ENCODE measurements at regions not wholly inside any gene's neighbourhood (a gene's known extent, or its start where the extent isn't known, plus 50 kb on each side); places are given as distances from the start of the nearest gene placed in this dataset.

DNA sequence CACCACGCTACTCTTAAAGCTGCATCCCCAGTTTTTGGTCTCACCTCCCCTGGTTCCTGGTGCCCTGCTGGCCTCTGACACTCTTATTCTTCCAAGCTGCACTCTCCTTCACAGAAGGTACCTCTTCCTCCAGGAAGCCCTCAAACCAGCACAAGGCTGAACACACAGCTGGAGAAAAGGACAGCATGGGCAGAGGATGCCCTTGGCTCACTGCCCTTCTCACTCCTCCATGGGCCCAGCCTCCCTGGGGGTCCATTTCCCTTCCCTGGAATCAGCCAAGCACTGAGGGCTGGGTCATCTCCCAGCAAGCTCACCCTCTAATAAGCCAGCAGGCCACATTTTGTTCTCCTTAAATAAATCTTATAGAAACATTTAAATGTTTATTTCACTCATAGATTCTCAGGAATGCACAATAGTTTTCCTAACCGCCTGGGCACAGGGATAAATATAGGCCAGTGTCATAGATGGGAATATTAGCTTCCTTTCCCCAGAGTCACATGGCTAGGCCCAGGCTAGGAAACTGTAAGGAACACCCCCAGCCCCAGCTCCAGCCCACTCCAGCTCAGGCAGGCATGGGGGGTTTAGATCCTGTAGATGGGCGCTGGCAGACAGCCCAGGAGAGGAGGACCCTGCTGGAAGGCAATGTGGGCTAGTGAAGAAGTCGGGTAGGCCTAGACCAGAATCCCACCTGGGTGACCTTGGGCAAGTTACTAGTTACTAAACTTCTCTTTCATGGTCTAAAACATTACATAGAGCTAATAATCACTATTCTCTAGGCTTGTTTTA lies 51.5 kb downstream of the IRAG1 start:
- Histone ChIP-seq H3K27me3 (ENCODE audit: insufficient read depth, low read depth) (no peaks in the 10 kb centered on the region), H3K36me3 (ENCODE audit: low read depth) (no peaks in the 10 kb centered on the region), H4K20me1 (ENCODE audit: insufficient read depth) (no peaks in the 10 kb centered on the region), H2AFZ (no peak overlapping the region), H3K9me2 (ENCODE audit: insufficient read depth) (no peaks in the 10 kb centered on the region), H3K27ac (no peak overlapping the region), H3F3A (ENCODE audit: insufficient read depth, low read depth) (no peaks in the 10 kb centered on the region), H3K79me2 (ENCODE audit: low read depth) (no peaks in the 10 kb centered on the region), H3K4me2 (no peak overlapping the region), H3K4me1 (replicated peaks; ENCODE audit: insufficient read depth) (peaks cover under 1% of the 10 kb centered on the region; the same call in 1 of the 2 replicates), H3K4me3 (no peak overlapping the region), H3K9me3 (ENCODE audit: insufficient read depth, low read depth) (no peaks in the 10 kb centered on the region)
- DNase-seq, result no peak
- intact Hi-C loops (cut with micrococcal nuclease; ENCODE audit: unreplicated experiment), result no loop called here
- ChIA-PET CTCF (interaction anchor here (0.6 kb wide), 1 partner anchor 1198 kb away, joined by 10 read pairs; no protein-coding TSS in a partner anchor), POLR2A (ENCODE audit: unreplicated experiment) (no interaction called here)
- no TSS peak for BruUV-seq (replicated peaks)
- TF ChIP-seq, protein P1, sequence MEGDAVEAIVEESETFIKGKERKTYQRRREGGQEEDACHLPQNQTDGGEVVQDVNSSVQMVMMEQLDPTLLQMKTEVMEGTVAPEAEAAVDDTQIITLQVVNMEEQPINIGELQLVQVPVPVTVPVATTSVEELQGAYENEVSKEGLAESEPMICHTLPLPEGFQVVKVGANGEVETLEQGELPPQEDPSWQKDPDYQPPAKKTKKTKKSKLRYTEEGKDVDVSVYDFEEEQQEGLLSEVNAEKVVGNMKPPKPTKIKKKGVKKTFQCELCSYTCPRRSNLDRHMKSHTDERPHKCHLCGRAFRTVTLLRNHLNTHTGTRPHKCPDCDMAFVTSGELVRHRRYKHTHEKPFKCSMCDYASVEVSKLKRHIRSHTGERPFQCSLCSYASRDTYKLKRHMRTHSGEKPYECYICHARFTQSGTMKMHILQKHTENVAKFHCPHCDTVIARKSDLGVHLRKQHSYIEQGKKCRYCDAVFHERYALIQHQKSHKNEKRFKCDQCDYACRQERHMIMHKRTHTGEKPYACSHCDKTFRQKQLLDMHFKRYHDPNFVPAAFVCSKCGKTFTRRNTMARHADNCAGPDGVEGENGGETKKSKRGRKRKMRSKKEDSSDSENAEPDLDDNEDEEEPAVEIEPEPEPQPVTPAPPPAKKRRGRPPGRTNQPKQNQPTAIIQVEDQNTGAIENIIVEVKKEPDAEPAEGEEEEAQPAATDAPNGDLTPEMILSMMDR (conservative IDR thresholded peaks at IDR 0.05), result no peak
- TF ChIP-seq EZH2 (IDR thresholded peaks at IDR 0.05; ENCODE audit: low read depth), result no peak

DNA sequence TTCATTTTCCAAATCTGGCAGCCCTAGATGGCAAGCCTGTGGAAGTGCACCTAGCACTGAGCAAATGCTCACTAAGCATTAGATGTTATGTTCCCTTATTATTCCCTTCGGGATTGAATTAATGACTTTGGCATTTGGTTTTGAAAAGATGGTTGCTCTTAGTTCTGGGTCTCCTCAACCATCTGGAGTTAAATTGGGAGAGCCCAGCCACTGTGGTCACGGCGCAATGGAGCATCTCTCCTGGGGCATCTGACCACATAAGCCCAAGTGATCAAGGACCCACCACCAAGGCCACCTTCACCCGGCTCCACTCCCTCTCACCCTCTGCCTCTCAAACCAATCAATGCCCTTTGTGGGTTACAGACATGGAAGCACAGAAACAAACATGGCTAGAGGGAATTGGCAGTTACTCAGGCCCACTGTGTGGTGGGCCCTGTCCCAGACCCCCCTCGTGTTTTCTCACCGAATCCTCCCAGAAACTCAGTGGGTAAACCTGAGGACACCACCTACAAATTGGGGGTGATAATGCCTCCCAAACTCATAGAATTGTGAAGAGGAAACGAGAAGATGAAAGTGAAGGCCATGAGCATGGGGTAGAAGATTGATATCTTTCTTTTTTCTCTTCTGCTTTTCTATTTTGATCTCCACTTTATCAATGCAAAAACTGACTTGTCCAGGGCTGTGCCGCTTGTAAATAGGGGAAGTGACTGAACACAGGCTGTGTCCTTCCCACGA lies 52.2 kb downstream of the IRAG1 start:
- H3F3A ChIP-seq (ENCODE audit: insufficient read depth, low read depth), result no peaks in the 10 kb centered on the region
- H3K9me3 ChIP-seq (ENCODE audit: insufficient read depth, low read depth), result no peaks in the 10 kb centered on the region
- no TSS peak for BruUV-seq (replicated peaks)
- H3K27me3 ChIP-seq (ENCODE audit: insufficient read depth, low read depth), result no peaks in the 10 kb centered on the region
- DNase-seq, result no peak
- H3K4me3 ChIP-seq, result no peak overlapping the region
- no peak overlapping the region for H3K27ac ChIP-seq
- no peaks in the 10 kb centered on the region for H3K79me2 ChIP-seq (ENCODE audit: low read depth)
- intact Hi-C loops (cut with micrococcal nuclease; ENCODE audit: unreplicated experiment), result no loop called here
- ChIA-PET POLR2A (ENCODE audit: unreplicated experiment) (no interaction called here), CTCF (interaction anchor here (0.5 kb wide), 1 partner anchor 622 kb away, joined by 3 read pairs; no protein-coding TSS in a partner anchor)
- no peaks in the 10 kb centered on the region for H3K9me2 ChIP-seq (ENCODE audit: insufficient read depth)
- H3K4me2 ChIP-seq, result no peak overlapping the region
- no peaks in the 10 kb centered on the region for H3K4me1 ChIP-seq (replicated peaks; ENCODE audit: insufficient read depth)
- H2AFZ ChIP-seq, result no peak overlapping the region
- no peaks in the 10 kb centered on the region for H4K20me1 ChIP-seq (ENCODE audit: insufficient read depth)
- TF ChIP-seq, protein P1 (conservative IDR thresholded peaks at IDR 0.05), result no peak
- TF ChIP-seq EZH2 (IDR thresholded peaks at IDR 0.05; ENCODE audit: low read depth), result no peak
- no peaks in the 10 kb centered on the region for H3K36me3 ChIP-seq (ENCODE audit: low read depth)

DNA sequence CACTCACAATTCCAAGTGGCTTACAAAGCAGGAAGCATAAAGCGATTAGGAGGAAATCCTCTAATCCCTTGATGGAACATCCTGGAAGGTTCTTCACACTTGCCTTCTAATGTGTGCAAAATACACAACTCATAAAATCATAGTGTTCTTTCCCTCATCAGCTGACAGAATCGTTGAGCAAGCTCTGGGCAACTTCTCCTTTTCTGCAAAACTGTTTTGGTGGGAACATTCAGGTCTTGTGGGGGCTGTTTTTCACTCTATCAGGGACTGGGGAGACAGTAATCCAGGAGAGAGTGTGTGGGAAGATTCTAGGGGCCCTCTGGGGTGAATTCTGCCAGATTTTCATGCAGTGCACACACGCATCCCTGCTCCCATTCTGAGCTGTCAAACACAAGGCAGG lies 53.2 kb downstream of the IRAG1 start:
- H3K4me2 ChIP-seq, result no peak overlapping the region
- H3K79me2 ChIP-seq (ENCODE audit: low read depth), result no peaks in the 10 kb centered on the region
- H2AFZ ChIP-seq, result no peak overlapping the region
- no peak overlapping the region for H3K27ac ChIP-seq
- no peaks in the 10 kb centered on the region for H3K4me1 ChIP-seq (replicated peaks; ENCODE audit: insufficient read depth)
- H3F3A ChIP-seq (ENCODE audit: insufficient read depth, low read depth), result no peaks in the 10 kb centered on the region
- H3K9me3 ChIP-seq (ENCODE audit: insufficient read depth, low read depth), result no peaks in the 10 kb centered on the region
- ChIA-PET POLR2A (ENCODE audit: unreplicated experiment) (interaction anchor here (0.8 kb wide), 1 partner anchor 142 kb away, joined by 4 read pairs; no protein-coding TSS in a partner anchor), CTCF (no interaction called here)
- intact Hi-C loops (cut with micrococcal nuclease; ENCODE audit: unreplicated experiment), result no loop called here
- no TSS peak for BruUV-seq (replicated peaks)
- H3K9me2 ChIP-seq (ENCODE audit: insufficient read depth), result no peaks in the 10 kb centered on the region
- H3K36me3 ChIP-seq (ENCODE audit: low read depth), result no peaks in the 10 kb centered on the region
- DNase-seq, result no peak
- no peak overlapping the region for H3K4me3 ChIP-seq
- TF ChIP-seq, protein P1 (conservative IDR thresholded peaks at IDR 0.05), result no peak
- TF ChIP-seq EZH2 (IDR thresholded peaks at IDR 0.05; ENCODE audit: low read depth), result no peak
- H3K27me3 ChIP-seq (ENCODE audit: insufficient read depth, low read depth), result no peaks in the 10 kb centered on the region
- no peaks in the 10 kb centered on the region for H4K20me1 ChIP-seq (ENCODE audit: insufficient read depth)

Measured in PC-9 (cell line).